Activated CD4-positive, alpha-beta T cell treated with anti-CD3 and anti-CD28 coated beads, Interleukin-2, amount 10 ng/mL, durations not matched to agents 24 days and 14 days (primary cell): ENCODE measurements at regions not wholly inside any gene's neighbourhood (a gene's known extent, or its start where the extent isn't known, plus 50 kb on each side); places are given as distances from the start of the nearest gene placed in this dataset.

Experiments used
- DNase-seq: peaks from one replicate; pipeline ENCODE4 v3.0.0; 2022
- H3K27ac Mint-ChIP-seq: one replicate; pipeline ENCODE4 v1.8.0; 2022; ENCODE audit warnings: mild to moderate bottlenecking, mixed read lengths
- H3K27me3 Mint-ChIP-seq: one replicate; pipeline ENCODE4 v1.8.0; 2022; ENCODE audit warnings: mixed read lengths
- H3K36me3 Mint-ChIP-seq: one replicate; pipeline ENCODE4 v1.8.0; 2022; ENCODE audit warnings: low read depth, mild to moderate bottlenecking, mixed read lengths
- H3K4me1 Mint-ChIP-seq: one replicate; pipeline ENCODE4 v1.8.0; 2021; ENCODE audit warnings: mixed read lengths
- H3K4me3 Mint-ChIP-seq: one replicate; pipeline ENCODE4 v1.8.0; 2022; ENCODE audit warnings: mild to moderate bottlenecking, moderate library complexity, mixed read lengths
- H3K9me3 Mint-ChIP-seq: one replicate; pipeline ENCODE4 v1.8.0; 2021; ENCODE audit warnings: mixed read lengths
- intact Hi-C: fragments of 100-400 bp; cut with micrococcal nuclease; formaldehyde crosslinking; loops from one replicate; pipeline ENCODE4 v1.15.1; 2023

DNA sequence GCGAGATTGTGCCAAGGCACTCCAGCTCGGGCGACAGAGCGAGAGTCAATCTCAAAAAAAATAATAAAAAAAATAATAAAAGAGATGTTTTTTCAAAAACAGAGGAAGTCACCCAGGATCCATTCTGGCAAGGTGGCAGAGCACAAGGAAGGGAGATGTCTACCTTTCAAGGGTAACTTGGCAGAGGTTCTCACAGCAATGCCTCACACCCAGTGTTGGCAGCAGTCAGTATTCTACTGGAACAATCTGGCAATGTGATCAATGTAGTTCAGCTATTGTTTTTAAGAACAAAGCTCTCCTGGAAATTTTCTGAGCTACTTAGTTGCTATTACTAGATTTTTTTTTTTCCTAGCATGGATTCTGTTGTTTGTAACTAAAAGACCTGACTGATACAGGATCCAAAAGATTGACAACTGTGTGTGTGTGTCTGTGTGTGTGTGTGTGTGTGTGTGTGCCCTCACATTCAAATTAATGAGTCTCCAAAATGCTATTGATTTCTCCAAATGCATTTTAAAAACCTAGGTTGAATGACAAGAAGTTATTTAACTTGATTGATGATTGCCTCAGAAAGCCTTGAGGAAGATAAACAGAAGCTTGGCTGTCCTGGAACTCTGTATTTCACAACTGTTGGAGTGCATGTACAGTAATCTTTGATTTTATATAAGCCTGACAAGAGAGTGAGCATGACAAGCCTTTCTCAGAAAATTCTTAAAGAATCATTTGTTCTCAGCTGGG is 114.1 kb upstream of the RREB1 start:
- Mint-ChIP-seq H3K27ac (no peak overlapping the region), H3K4me3 (no peak overlapping the region), H3K27me3 (peaks cover 19% of the 10 kb centered on the region), H3K36me3 (no peaks in the 10 kb centered on the region), H3K4me1 (no peaks in the 10 kb centered on the region), H3K9me3 (no peaks in the 10 kb centered on the region)
- intact Hi-C loops, result no loop called here
- no peak for DNase-seq

DNA sequence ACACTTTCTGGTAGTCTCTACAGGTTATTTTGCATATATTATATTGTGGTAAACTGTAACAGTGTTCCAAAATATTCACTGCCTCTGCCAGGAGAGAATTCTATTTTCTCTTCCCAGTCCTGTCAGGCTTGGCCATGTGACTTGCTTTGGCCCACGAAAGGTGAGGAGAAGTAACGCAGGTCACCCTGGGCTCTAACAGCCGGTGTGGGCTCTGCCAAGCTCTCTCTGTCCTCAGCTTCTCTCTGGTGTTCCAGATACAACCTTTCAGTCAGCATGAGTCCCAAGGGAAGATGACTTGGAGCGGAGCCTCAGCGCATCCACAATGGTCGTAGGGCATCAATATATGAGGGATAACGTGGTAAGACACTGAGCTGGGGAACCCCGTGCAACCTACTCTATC is 113.0 kb upstream of the RREB1 start:
- H3K4me3 Mint-ChIP-seq, result no peak overlapping the region
- H3K36me3 Mint-ChIP-seq, result no peaks in the 10 kb centered on the region
- no peaks in the 10 kb centered on the region for H3K9me3 Mint-ChIP-seq
- H3K27me3 Mint-ChIP-seq, result peaks cover 21% of the 10 kb centered on the region
- no peaks in the 10 kb centered on the region for H3K4me1 Mint-ChIP-seq
- H3K27ac Mint-ChIP-seq, result no peak overlapping the region
- no peak for DNase-seq
- intact Hi-C loops, result no loop called here

DNA sequence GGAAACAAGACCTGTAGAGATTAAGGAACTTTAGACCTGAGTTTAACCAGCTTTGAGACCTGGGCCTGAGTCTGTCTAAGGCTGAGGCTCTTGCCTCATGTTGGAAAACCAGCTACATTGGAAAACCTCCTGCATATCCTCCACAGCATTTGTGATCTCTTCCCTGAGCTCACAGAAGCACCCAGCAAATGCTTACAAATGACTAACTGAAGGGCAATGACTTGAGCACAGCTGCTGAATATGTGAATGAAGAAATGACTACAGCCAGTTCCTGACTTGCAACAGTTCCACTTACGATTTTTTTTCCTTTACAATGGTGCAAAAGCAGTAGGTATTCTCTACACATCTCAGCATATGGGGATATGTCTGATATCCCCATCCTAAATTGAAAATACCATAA is 112.4 kb upstream of the RREB1 start:
- intact Hi-C loops, result no loop called here
- Mint-ChIP-seq H3K4me3 (no peak overlapping the region), H3K4me1 (no peaks in the 10 kb centered on the region), H3K27ac (no peak overlapping the region), H3K9me3 (no peaks in the 10 kb centered on the region), H3K36me3 (no peaks in the 10 kb centered on the region), H3K27me3 (peaks cover 23% of the 10 kb centered on the region)
- DNase-seq, result no peak

DNA sequence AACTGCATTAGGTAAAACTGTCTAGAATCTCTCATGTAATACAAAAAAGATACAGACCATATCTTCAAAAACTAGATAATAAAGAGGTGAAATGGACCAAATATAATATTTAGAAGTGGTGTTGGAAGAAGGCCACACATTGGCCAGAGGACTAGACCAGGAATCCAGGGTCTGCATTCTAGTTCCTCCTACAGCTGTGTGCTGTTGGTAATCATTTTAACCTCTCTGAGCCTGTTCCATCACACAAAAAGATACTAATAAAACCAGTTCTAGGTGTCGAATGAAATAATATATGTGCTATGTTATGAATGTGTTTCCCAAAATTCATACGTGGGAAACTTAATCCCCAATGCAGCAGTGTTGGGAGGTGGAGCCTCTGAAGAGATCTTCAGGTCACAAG is 111.6 kb upstream of the RREB1 start:
- no peaks in the 10 kb centered on the region for H3K9me3 Mint-ChIP-seq
- no peak for DNase-seq
- no peaks in the 10 kb centered on the region for H3K36me3 Mint-ChIP-seq
- no peak overlapping the region for H3K4me3 Mint-ChIP-seq
- intact Hi-C loops, result no loop called here
- no peaks in the 10 kb centered on the region for H3K4me1 Mint-ChIP-seq
- peaks cover 26% of the 10 kb centered on the region for H3K27me3 Mint-ChIP-seq
- no peak overlapping the region for H3K27ac Mint-ChIP-seq

DNA sequence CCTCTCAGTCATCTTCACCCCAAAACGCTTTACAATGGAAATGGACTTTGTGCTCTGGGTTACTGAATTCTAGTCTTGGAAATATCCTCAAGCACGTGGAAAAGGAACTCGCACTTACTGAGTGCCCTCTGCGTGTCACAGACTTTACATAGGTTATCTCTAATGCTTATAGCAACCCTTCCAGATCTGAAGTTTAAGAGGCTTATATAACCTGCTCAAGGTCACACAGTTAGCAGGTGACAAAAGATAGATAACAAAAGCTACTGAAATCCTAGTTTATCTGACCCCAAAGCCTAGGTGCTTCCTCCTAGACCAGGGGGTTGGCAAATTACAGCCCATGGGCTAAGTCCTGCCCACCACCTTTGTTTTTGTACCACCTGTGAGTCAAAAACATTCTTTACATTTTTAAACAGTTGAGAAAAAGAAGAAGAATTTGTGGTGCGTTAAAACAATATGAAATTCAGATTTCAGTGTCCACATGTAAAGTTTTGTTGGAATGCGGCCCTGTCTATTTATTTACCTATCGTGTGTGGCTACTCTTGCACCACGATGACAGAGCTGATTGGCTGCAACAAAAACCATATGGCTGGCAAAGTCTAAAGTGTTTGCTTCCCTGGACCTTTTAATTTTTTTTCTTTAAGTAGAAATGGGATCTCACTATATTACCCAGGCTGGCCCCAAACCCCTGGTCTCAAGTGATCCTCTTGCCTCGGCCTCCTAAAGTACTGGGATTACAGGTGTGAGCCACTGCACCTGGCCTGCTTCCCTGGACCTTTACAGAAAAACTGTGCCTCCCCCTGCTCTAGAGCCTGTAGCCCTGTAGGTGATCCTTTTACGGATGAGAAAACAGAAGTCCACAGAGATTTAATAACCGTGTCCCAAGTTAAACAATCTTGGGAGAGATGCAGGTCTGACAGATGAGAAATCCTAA is 110.2 kb upstream of the RREB1 start:
- H3K9me3 Mint-ChIP-seq, result no peaks in the 10 kb centered on the region
- peaks cover 29% of the 10 kb centered on the region for H3K27me3 Mint-ChIP-seq
- H3K27ac Mint-ChIP-seq, result no peak overlapping the region
- no peaks in the 10 kb centered on the region for H3K4me1 Mint-ChIP-seq
- H3K4me3 Mint-ChIP-seq, result no peak overlapping the region
- intact Hi-C loops, result no loop called here
- DNase-seq, result no peak
- no peaks in the 10 kb centered on the region for H3K36me3 Mint-ChIP-seq

DNA sequence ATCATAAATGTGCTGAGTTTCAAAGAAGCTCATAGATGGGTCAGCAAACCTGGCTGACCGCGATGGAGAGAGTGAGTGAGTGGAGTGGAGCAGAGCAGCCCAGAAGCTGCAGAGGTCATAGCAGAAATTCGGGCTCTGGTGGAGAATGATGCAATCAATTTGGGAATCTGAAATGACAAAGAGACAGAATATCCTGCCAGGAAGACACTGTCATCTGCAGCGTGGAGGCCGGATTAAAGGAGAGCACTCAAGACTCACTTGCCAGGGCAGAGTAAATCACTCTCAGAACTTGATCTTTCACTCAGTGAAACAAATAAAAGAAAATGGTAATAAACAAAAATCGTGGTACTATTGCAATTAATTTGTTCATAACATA is 109.6 kb upstream of the RREB1 start:
- Mint-ChIP-seq H3K36me3 (no peaks in the 10 kb centered on the region), H3K4me3 (no peak overlapping the region), H3K27ac (no peak overlapping the region), H3K9me3 (no peaks in the 10 kb centered on the region), H3K4me1 (no peaks in the 10 kb centered on the region), H3K27me3 (peaks cover 33% of the 10 kb centered on the region)
- DNase-seq, result no peak
- intact Hi-C loops, result no loop called here

DNA sequence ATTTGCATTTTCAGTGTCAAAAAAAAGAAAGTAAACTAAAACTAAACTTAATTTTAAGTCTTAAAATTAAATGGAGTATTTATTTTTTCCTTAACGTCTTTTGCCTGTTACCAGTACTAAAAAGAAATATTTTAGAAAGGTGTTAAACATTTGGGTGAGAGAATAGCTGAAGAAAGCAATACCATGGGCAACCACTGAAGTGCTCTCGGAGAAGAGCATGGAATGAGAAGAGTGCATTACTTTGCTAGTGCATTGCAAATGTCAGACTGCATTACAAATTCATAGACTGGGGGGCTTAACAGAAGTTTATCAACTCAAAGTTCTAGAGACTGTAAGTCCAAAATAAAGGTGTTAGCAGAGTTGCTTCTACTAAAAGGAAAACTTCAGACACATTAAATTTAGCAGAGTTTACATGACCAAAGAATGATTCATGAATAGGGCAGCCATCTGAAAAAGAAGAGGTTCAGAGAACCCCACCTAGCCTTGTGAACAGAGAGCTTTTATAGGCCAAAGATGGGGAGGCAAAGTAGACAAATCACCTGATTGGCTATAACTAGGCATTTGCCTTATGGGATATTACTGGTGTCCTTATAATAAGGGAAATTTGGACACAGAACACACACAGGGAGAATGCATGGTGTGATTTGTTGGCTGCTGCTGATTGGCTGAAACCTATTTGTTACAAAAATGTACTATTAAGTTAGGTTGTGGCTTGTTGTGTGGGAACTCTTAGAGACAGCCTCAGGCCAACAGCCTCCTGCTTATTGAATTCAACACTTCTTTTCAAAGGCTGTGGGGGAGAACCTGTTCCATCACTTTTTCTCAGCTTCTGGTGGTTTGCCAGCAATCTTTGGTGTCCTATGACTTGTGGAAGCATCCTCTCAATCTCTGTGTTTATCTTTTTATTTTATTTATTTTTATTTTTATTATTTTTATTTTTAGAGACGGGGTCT is 106.7 kb upstream of the RREB1 start:
- intact Hi-C loops, result no loop called here

DNA sequence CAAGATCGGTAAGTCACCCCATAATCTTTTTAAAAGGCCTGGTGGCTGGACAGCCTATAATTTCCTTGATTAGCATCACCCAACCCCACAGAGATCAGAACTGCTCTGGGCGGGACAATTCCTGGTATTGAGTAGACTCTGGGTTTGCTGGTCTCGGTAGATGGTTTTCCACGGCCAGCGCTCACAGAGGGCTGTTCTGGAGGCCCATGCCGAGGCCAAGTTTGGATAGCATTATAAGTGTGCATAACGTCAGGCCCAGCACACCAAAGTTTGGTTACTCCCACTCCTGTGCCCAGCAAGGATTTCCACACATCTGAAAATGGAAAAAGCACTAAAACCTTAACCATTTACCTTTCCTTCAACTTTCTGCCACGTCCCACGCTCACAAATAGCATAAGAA is 104.7 kb upstream of the RREB1 start:
- no peaks in the 10 kb centered on the region for H3K36me3 Mint-ChIP-seq
- intact Hi-C loops, result no loop called here
- H3K9me3 Mint-ChIP-seq, result no peaks in the 10 kb centered on the region
- no peak overlapping the region for H3K27ac Mint-ChIP-seq
- H3K27me3 Mint-ChIP-seq, result peaks cover 29% of the 10 kb centered on the region
- H3K4me1 Mint-ChIP-seq, result no peaks in the 10 kb centered on the region
- H3K4me3 Mint-ChIP-seq, result no peak overlapping the region
- DNase-seq, result no peak

More for the DNA sequence above, 106.7 kb upstream of the RREB1 start:
- no peaks in the 10 kb centered on the region for H3K4me1 Mint-ChIP-seq
- no peak overlapping the region for H3K4me3 Mint-ChIP-seq
- no peak for DNase-seq
- peaks cover 37% of the 10 kb centered on the region for H3K27me3 Mint-ChIP-seq
- H3K9me3 Mint-ChIP-seq, result no peaks in the 10 kb centered on the region
- no peaks in the 10 kb centered on the region for H3K36me3 Mint-ChIP-seq
- no peak overlapping the region for H3K27ac Mint-ChIP-seq

DNA sequence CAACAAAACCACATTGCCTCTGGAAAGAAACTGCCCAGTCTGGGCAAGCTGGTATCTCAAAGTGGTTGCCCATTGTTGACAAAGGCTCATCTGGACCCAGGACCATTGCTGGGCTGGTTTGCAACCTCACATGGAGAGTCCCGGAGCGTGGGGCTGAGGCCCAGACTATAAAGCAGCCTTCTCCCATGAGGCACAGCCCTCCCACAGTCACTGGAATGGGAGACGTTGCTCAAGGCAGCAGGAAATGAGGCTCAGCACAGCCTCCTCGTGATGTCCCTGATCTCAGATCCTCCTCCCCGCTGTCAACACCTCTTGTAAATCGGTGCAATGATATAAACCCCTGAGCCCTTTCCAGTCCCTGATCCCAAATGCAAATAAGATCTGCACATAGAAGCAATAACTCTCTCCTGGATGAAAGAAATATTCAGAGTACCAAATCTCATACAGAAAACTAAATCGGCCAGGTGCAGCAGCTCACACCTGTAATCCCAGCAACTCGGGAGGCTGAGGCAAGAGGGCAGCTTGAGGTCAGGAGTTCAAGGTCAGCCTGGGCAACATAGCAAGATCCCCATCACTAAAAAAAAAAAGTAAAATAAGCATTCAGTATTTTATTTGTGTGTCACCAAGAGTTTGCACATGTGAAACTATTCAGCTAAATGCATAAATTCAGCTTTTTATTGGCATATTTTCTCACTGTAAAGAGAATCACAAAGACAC is 103.0 kb upstream of the RREB1 start:
- H3K9me3 Mint-ChIP-seq, result no peaks in the 10 kb centered on the region
- no peak for DNase-seq
- no peaks in the 10 kb centered on the region for H3K4me1 Mint-ChIP-seq
- H3K36me3 Mint-ChIP-seq, result no peaks in the 10 kb centered on the region
- H3K4me3 Mint-ChIP-seq, result no peak overlapping the region
- no peak overlapping the region for H3K27ac Mint-ChIP-seq
- peaks cover 31% of the 10 kb centered on the region for H3K27me3 Mint-ChIP-seq
- intact Hi-C loops, result no loop called here

DNA sequence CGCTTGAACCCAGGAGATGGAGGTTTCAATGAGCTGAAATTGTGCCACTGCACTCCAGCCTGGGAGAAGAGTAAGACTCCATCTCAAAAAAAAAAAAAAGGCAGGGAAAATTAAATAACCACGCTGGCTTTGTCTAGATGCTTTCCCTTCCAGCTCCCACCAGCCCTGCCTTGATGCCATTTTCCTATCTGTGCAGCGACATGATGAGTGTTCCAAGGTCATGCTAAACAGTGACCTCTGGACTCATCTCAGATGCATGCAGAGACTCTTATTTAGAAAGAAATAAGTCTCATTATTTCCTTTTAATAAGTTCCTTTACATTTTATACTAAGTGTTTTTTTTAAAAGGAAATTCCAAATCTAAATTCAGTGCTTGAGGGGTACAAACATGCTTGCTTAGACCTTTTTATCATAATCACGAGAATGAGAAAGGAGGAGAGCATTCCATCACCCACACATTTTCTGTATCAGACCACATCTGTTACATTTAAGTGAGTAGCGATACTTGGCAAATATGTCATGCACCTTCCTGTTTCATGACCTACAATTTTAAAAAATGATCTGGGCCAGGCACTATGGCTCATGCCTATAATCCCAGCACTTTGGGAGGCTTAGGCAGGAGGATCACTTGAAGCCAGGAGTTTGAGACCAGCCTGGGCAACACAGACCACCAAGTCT is 101.1 kb upstream of the RREB1 start:
- no peak for DNase-seq
- no peak overlapping the region for H3K4me3 Mint-ChIP-seq
- H3K27ac Mint-ChIP-seq, result no peak overlapping the region
- peaks cover 31% of the 10 kb centered on the region for H3K27me3 Mint-ChIP-seq
- no peaks in the 10 kb centered on the region for H3K4me1 Mint-ChIP-seq
- intact Hi-C loops, result no loop called here
- H3K9me3 Mint-ChIP-seq, result no peaks in the 10 kb centered on the region
- no peaks in the 10 kb centered on the region for H3K36me3 Mint-ChIP-seq

DNA sequence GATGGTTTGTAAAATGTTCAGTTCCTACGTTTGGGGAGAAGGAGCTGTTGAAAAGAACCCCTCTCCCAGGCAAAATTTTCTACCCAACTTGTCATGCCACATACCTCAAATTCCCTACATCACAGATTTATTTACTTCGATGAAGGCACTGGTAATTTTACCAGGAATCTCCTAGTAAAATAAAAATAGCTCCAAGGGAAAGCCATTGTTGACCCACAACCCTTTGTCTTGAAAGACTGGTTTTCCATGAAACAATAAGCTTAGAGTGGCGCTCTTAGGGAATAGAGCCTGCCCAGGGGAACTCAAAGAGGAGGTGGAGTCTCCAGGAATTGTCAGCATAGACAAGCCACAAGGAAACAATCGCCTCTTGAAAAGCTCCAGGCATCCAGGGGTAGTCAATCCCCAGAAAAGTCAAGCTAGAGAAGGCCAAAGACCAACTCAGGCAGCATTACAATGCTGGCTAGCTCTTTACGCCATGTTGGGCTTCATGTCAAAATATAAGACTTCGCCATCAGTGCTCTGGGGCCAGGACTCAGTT is 99.2 kb upstream of the RREB1 start:
- no peak overlapping the region for H3K27ac Mint-ChIP-seq
- intact Hi-C loops, result no loop called here

DNA sequence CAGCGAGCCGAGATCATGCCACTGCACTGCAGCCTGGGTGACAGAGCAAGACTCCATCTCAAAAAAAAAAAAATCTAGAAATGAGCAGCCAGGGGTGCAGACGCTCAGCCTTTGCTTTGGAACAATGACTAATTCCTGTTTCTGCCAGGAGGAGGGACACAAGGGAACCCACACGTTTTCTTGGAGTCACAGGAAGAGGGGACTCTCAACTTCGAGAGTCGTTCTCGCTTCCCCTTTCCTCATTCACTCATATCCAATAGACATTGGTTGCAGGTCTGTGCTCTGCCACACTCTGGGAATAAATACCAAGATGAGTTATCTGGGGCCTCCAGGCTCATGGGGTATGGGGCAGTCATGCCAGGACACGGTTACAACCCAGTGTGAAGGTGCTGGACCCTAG is 91.5 kb upstream of the RREB1 start:
- Mint-ChIP-seq H3K36me3 (no peaks in the 10 kb centered on the region), H3K9me3 (no peaks in the 10 kb centered on the region), H3K4me1 (no peaks in the 10 kb centered on the region), H3K27me3 (peaks cover 20% of the 10 kb centered on the region), H3K27ac (no peak overlapping the region), H3K4me3 (no peak overlapping the region)
- intact Hi-C loops, result no loop called here
- DNase-seq, result no peak

More for the DNA sequence above, 99.2 kb upstream of the RREB1 start:
- no peaks in the 10 kb centered on the region for H3K4me1 Mint-ChIP-seq
- no peak for DNase-seq
- H3K36me3 Mint-ChIP-seq, result no peaks in the 10 kb centered on the region
- H3K4me3 Mint-ChIP-seq, result no peak overlapping the region
- H3K27me3 Mint-ChIP-seq, result peaks cover 28% of the 10 kb centered on the region
- no peaks in the 10 kb centered on the region for H3K9me3 Mint-ChIP-seq

DNA sequence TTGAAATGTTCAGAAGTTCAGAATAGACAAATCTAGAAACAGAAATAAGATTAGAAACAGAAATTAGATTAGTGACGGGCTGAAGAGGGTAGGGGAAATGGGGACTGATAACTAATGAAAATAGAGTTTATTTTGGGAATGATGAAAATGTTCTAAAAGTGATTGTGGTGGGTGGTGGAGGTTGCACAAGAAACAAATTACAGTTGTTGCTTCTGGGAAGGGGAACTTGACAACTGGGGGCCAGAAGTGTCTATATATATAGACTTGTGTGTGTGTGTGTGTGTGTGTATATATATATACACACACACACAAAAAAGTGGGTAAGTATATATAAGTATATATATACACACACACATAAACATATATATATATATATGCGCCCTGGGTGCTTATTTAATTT is 86.5 kb upstream of the RREB1 start:
- Mint-ChIP-seq H3K27ac (no peak overlapping the region), H3K36me3 (no peaks in the 10 kb centered on the region), H3K27me3 (peaks cover 19% of the 10 kb centered on the region), H3K4me1 (no peaks in the 10 kb centered on the region), H3K9me3 (no peaks in the 10 kb centered on the region), H3K4me3 (no peak overlapping the region)
- intact Hi-C loops, result no loop called here
- DNase-seq, result no peak
